Prostate gland (tissue), 2 donors: ENCODE measurements at regions not wholly inside any gene's neighbourhood (a gene's known extent, or its start where the extent isn't known, plus 50 kb on each side); places are given as distances from the start of the nearest gene placed in this dataset.

ENCODE experiments used
- CTCF ChIP-seq, 4 experiments: fragments of 200-600 bp in 2 of 4; fragments of 450-650 bp in 2 of 4; sonication (generic) in 2 of 4; IDR thresholded peaks; 1 replicate in 3 of 4; 2 replicates in 1 of 4; pipeline ENCODE4 v1.5.1; 2016 to 2019; ENCODE audit warnings: antibody characterized with exemption in 4 of 4, mild to moderate bottlenecking in 2 of 4, moderate library complexity in 2 of 4
- POLR2A ChIP-seq: fragments of 450-650 bp; IDR thresholded peaks from one replicate; pipeline ENCODE4 v1.6.1; 2016; ENCODE audit warnings: antibody characterized with exemption, mild to moderate bottlenecking
- POLR2AphosphoS5 ChIP-seq: sonication (generic); formaldehyde crosslinking; IDR thresholded peaks from one replicate; pipeline ENCODE4 v1.6.1; 2017; ENCODE audit warnings: antibody characterized with exemption

GRCh38 chr1:47627471-47628370 is 189.9 kb downstream of the FOXD2 start:
- TF ChIP-seq CTCF (IDR thresholded peaks at IDR 0.05), result no peak
- no peak for TF ChIP-seq POLR2AphosphoS5
- TF ChIP-seq POLR2A, result no peak
